SK-N-SH treated with all-trans-retinoic acid at 6 μM for 48 hours (cell line): ENCODE measurements at regions not wholly inside any gene's neighbourhood (a gene's known extent, or its start where the extent isn't known, plus 50 kb on each side); places are given as distances from the start of the nearest gene placed in this dataset.

Experiments used
- ATAC-seq: fragments of 200-7000 bp; cut with Tn5 transposase; 3 replicates; pipeline ENCODE4 v1.9.1; 2020; ENCODE audit warnings: mild to moderate bottlenecking, moderate library complexity
- ARNTL ChIP-seq: fragments of 450-650 bp; formaldehyde crosslinking; IDR thresholded peaks from 2 replicates; pipeline ENCODE4 v1.5.0; 2020; ENCODE audit warnings: low read depth, mild to moderate bottlenecking, moderate library complexity, borderline replicate concordance
- BACH2 ChIP-seq: fragments of 250-450 bp; sonication (Bioruptor Pico); IDR thresholded peaks from 2 replicates; pipeline ENCODE4 v1.9.0; 2021; ENCODE audit warnings: mild to moderate bottlenecking, borderline replicate concordance
- CREB5 ChIP-seq: fragments of 250-450 bp; sonication (Bioruptor Pico); IDR thresholded peaks from 2 replicates; pipeline ENCODE4 v1.5.1; 2020; ENCODE audit warnings: low read depth, mild to moderate bottlenecking, moderate library complexity
- CSDC2 ChIP-seq: fragments of 250-450 bp; sonication (Bioruptor Pico); IDR thresholded peaks from 2 replicates; pipeline ENCODE4 v1.5.0; 2020; ENCODE audit warnings: mild to moderate bottlenecking, moderate library complexity
- CSRNP3 ChIP-seq: fragments of 250-450 bp; sonication (Bioruptor Pico); IDR thresholded peaks from 2 replicates; pipeline ENCODE4 v1.5.1; 2021; ENCODE audit warnings: mild to moderate bottlenecking, moderate library complexity
- ESRRG ChIP-seq: fragments of 250-450 bp; sonication (Bioruptor Pico); IDR thresholded peaks from 2 replicates; pipeline ENCODE4 v1.6.1; 2021; ENCODE audit warnings: mild to moderate bottlenecking
- GLIS3 ChIP-seq: fragments of 250-450 bp; sonication (Bioruptor Pico); IDR thresholded peaks from 2 replicates; pipeline ENCODE4 v1.5.0; 2020; ENCODE audit warnings: mild to moderate bottlenecking, moderate library complexity
- ISL1 ChIP-seq: fragments of 250-450 bp; sonication (Bioruptor Pico); IDR thresholded peaks from 2 replicates; pipeline ENCODE4 v2.1.2; 2022; ENCODE audit warnings: mild to moderate bottlenecking, moderate library complexity
- OSR1 ChIP-seq: fragments of 250-450 bp; sonication (Bioruptor Pico); IDR thresholded peaks from 2 replicates; pipeline ENCODE4 v1.8.0; 2022; ENCODE audit warnings: moderate library complexity, mild to moderate bottlenecking, inconsistent platforms
- PATZ1 ChIP-seq: fragments of 250-450 bp; sonication (Bioruptor Pico); IDR thresholded peaks from 2 replicates; pipeline ENCODE4 v1.8.0; 2020; ENCODE audit warnings: mild to moderate bottlenecking, moderate library complexity, borderline replicate concordance
- POU6F1 ChIP-seq: fragments of 250-450 bp; sonication (Bioruptor Pico); IDR thresholded peaks from 2 replicates; pipeline ENCODE4 v1.8.0; 2021; ENCODE audit warnings: low read depth, mild to moderate bottlenecking, moderate library complexity, borderline replicate concordance
- PPARA ChIP-seq: fragments of 250-450 bp; sonication (Bioruptor Pico); IDR thresholded peaks from 2 replicates; pipeline ENCODE4 v1.5.0; 2020; ENCODE audit warnings: mild to moderate bottlenecking, borderline replicate concordance
- RARB ChIP-seq: fragments of 250-450 bp; sonication (Bioruptor Pico); IDR thresholded peaks from 2 replicates; pipeline ENCODE4 v1.8.0; 2021; ENCODE audit warnings: mild to moderate bottlenecking, moderate library complexity
- SNAI2 ChIP-seq: fragments of 250-450 bp; sonication (Bioruptor Pico); IDR thresholded peaks from 2 replicates; pipeline ENCODE4 v1.5.0; 2020; ENCODE audit warnings: mild to moderate bottlenecking, moderate library complexity
- TCF4 ChIP-seq: fragments of 250-450 bp; sonication (Bioruptor Pico); IDR thresholded peaks from 2 replicates; pipeline ENCODE4 v1.8.0; 2021; ENCODE audit warnings: mild to moderate bottlenecking, moderate library complexity, borderline replicate concordance
- TOX ChIP-seq: fragments of 250-450 bp; sonication (Bioruptor Pico); IDR thresholded peaks from 2 replicates; pipeline ENCODE4 v1.8.0; 2021; ENCODE audit warnings: mild to moderate bottlenecking, moderate library complexity, borderline replicate concordance
- TSHZ2 ChIP-seq: fragments of 250-450 bp; sonication (Bioruptor Pico); IDR thresholded peaks from 2 replicates; pipeline ENCODE4 v1.5.0; 2020; ENCODE audit warnings: mild to moderate bottlenecking, moderate library complexity
- ZC3H10 ChIP-seq: fragments of 250-450 bp; sonication (Bioruptor Pico); IDR thresholded peaks from 2 replicates; pipeline ENCODE4 v1.5.1; 2021; ENCODE audit warnings: mild to moderate bottlenecking, moderate library complexity
- ZFP3 ChIP-seq: fragments of 250-450 bp; sonication (Bioruptor Pico); IDR thresholded peaks from 2 replicates; pipeline ENCODE4 v1.5.0; 2020; ENCODE audit warnings: mild to moderate bottlenecking, moderate library complexity
- ZFP30 ChIP-seq: fragments of 450-650 bp; formaldehyde crosslinking; IDR thresholded peaks from 2 replicates; pipeline ENCODE4 v1.5.0; 2022; ENCODE audit warnings: mild to moderate bottlenecking, moderate library complexity
- ZNF565 ChIP-seq: fragments of 450-650 bp; formaldehyde crosslinking; conservative IDR thresholded peaks from 2 replicates; pipeline ENCODE4 v1.5.0; 2020; ENCODE audit warnings: low read depth, mild to moderate bottlenecking, moderate library complexity
- ZNF70 ChIP-seq: fragments of 450-650 bp; formaldehyde crosslinking; IDR thresholded peaks from 2 replicates; pipeline ENCODE4 v1.5.0; 2020; ENCODE audit warnings: mild to moderate bottlenecking, moderate library complexity
- ZNF8 ChIP-seq: fragments of 450-650 bp; formaldehyde crosslinking; IDR thresholded peaks from 2 replicates; pipeline ENCODE4 v1.5.0; 2020; ENCODE audit warnings: mild to moderate bottlenecking, moderate library complexity

- TF ChIP-seq CREB5 (no peak), ZNF565 (no peak), ZFP3 (CRISPR knock-in tag) (no peak), CSRNP3 (CRISPR knock-in tag) (no peak), ZNF70 (no peak), GLIS3 (no peak), ARNTL (CRISPR knock-in tag) (no peak), TOX (CRISPR knock-in tag) (no peak), PPARA (CRISPR knock-in tag) (no peak), POU6F1 (CRISPR knock-in tag) (no peak), PATZ1 (CRISPR knock-in tag) (no peak), TSHZ2 (no peak), CSDC2 (no peak), ZFP30 (CRISPR knock-in tag) (no peak), SNAI2 (CRISPR knock-in tag) (no peak)
- ATAC-seq = no peak
These were observed 162.9 kb upstream of the NRP1 start for GRCh38 chr10:33497338-33497737.

GRCh38 chr10:33496096-33496495 lies 161.6 kb upstream of the NRP1 start:
- TF ChIP-seq CSRNP3 (CRISPR knock-in tag) = no peak
- no peak for TF ChIP-seq BACH2 (CRISPR knock-in tag)
- TF ChIP-seq POU6F1 (CRISPR knock-in tag) = no peak
- no peak for TF ChIP-seq ISL1
- no peak for TF ChIP-seq ZNF8
- TF ChIP-seq RARB (CRISPR knock-in tag) = no peak
- no peak for TF ChIP-seq GLIS3
- no peak for TF ChIP-seq ZC3H10
- no peak for TF ChIP-seq ARNTL (CRISPR knock-in tag)
- no peak for TF ChIP-seq TSHZ2
- TF ChIP-seq ZFP30 (CRISPR knock-in tag) = no peak
- no peak for TF ChIP-seq OSR1
- no peak for TF ChIP-seq TCF4
- no peak for TF ChIP-seq PPARA (CRISPR knock-in tag)
- TF ChIP-seq SNAI2 (CRISPR knock-in tag) = no peak
- no peak for TF ChIP-seq ZNF70
- no peak for TF ChIP-seq CSDC2
- TF ChIP-seq TOX (CRISPR knock-in tag) = no peak
- TF ChIP-seq ESRRG (CRISPR knock-in tag) = no peak

More at GRCh38 chr10:33496096-33496495, 161.6 kb upstream of the NRP1 start:
- no peak for ATAC-seq
